Hindlimb muscle (tissue), 1 donor: ENCODE measurements at regions not wholly inside any gene's neighbourhood (a gene's known extent, or its start where the extent isn't known, plus 50 kb on each side); places are given as distances from the start of the nearest gene placed in this dataset.

ENCODE experiments used
- DNase-seq: peaks from one replicate; pipeline ENCODE4 v3.0.0-alpha.2; 2013

GRCh38 chr6:1081551-1082284, 230.2 kb upstream of the FOXQ1 start:
- DNase-seq = peak; percentile 46

- no peak for DNase-seq
Observed at GRCh38 chr6:1080453-1081337, 231.2 kb upstream of the FOXQ1 start.

DNA sequence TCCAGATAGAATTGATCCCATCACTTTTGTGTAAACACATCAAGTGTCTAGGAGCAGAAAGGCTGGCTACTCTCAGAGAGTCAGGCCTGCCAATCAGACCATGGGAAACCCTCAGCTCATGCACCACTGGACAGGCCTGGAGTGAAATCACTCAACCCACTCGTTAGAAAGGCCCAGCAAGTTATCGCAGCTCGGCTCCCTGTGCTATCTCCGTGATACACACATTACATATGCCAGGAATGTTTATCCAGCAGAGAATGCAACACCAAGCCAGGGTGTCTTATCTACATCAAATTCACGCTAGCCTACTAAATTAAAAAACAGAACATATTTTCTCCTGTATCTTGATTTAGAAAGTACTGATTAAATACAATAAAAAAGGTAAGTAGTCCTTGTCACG, 232.4 kb upstream of the FOXQ1 start:
- DNase-seq = no peak

DNA sequence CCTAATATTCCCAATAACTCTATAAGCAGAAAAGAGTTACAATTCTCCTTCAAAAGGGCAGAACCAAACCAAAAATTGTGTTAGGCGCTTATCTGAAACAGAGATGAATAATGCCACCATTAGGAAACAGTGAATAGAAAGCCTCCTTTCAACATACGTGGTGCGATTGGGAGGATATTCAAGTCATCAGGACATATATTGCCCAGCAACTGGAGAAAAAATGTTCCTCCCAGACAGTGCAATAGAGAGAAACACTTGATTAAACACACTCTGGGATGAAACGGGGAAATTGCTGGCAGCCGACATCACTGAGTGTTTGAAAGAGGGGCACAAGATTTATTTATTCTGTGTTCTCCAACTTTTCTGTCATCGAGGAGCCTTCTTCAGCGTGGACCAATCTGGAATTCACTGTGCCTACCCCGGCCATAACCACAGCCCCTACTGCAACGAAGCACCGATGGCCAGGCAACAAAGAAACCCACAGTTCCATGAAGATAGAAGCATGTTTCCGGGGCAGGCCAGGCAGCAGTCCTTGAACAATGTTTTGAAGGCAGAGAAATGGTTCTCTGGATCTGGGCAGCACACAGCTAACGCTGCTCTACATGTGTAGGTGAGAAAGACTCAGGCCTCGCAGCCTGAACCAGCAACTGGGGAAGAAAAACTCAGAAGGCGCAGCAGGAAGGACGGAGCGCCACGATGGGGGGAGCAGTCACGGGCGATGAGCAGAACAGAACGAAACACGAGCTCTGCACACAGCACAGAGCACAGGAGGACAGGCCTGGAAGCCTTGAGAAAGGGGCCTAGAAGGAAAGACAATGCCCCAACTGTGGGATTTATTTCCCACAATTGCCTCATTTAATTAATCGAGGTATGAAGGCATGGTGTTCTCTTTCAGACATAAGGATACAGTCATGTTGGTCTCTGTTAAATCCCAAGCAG, 234.2 kb upstream of the FOXQ1 start:
- DNase-seq = no peak

DNA sequence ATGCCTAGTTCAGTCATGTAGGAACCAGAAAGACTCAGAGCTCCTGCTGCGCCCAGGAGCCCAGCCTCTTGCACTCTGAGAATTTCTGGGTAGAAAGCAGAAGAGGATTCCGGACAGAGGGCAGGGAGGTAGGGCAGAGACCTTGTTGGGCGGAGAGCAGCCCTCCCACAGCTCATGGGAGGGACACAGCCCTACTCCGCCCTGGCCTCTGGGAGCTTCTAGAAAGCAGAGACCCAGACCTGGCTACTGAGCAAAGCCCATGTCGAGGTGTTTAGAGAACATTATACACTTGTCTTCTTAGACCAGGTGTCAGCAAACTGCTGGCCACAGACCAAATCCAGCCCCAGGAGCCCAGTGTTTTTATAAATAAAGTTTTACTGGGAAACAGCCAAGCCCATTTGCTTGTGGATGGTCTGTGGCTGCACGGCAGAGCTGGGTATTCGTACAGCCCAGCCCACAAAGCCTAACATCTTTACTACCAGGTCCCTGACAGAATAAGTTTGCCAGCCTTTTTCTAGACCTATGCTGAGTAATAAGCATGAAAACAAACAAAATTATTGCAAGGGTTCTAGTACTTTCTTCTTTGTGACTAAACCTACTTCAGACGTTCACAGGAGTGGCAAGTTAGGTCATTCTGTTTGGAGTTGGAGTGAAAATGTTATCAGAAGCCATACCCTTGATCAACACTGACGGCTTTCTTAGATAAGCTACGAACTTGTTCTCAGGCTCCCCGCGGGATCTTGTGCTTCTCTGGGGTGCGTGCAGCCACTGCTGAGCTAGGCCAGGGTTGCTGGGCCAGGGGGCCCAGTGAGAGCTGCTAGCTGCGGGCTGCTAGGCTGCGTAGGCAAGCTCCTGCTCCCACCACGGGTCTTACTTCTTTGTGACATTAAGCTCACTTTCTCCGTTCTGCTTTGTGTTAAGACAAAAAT, 235.1 kb upstream of the FOXQ1 start:
- no peak for DNase-seq

- no peak for DNase-seq
Observed at GRCh38 chr6:1075880-1076279, 236.0 kb upstream of the FOXQ1 start.

DNA sequence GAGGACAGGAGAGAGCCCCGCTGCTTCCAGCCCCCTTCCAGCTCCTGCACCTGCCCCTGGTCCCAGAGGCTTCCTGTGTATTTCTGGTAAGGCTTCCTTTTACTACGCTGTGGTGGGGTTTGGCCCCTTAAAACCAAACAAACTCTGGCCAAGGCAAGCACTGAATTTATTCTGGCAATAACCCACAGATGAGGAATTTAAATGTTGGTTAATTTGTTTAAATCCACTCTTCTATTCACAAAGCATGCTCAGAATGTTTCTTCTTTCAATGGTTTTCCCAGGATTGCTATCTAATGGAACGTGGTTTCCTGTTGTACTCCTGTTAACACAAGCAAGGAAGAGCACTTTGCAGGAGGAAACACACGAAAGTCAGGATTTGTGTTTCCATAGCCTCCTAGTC, 236.5 kb upstream of the FOXQ1 start:
- no peak for DNase-seq

DNA sequence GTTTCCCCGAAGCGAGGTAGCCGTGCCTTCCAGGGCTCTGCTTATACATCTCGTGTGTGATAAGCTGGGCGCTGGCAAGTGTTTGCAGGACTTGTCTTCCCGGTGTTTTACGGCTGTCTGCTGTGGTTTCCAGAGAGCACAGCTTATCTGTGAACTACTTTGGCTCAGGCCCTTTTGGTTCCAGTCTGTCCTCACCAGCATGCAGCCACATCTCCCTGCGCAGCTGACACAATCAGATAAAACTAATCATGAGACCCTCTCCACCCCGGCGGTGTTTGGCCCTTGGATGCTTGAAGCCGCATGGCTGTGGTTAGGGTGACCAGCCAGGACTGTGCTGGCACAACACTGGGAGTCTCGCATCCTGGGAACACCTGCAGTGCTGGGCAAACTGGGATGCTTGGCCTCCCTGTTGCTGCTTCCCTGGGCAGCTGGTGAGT, 241.8 kb upstream of the FOXQ1 start:
- no peak for DNase-seq

DNA sequence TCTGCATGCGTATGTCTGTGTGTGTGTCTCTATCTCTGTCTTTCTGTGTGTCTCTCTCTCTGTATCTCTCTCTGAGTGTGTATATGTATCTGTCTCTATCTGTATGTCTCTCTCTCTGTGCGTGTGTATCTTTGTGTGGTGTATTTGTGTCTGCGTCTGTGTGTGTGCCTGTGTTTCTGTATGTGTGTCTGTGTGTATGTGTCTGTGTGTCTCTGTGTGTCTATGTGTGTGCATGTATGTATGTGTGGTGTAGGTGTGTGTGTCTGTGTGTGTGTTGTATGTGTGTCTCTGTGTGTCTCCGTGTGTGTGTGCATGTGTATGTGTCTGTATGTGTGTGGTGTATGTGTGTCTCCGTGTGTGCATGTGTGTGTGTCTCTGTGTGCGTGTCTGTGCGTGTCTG, 243.0 kb upstream of the FOXQ1 start:
- DNase-seq = no peak

DNA sequence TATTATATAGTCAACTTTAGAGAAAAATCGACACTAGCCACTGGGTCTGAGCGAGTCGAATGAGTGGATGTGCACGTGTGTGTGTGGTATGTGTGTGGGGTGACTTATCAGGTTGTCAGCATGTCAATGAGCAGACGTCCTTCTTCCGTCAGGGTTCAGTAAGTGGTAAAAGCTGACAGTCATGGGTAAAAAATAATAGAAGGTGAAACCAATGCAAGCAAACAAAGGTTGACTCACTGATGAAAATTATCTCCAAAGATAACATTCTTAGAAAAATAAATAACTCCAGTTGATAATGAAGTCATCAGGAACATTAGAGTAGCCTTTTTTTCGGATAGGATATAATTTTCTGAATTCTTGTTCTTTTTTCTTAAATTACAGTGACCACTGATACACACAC, 243.8 kb upstream of the FOXQ1 start:
- no peak for DNase-seq

DNA sequence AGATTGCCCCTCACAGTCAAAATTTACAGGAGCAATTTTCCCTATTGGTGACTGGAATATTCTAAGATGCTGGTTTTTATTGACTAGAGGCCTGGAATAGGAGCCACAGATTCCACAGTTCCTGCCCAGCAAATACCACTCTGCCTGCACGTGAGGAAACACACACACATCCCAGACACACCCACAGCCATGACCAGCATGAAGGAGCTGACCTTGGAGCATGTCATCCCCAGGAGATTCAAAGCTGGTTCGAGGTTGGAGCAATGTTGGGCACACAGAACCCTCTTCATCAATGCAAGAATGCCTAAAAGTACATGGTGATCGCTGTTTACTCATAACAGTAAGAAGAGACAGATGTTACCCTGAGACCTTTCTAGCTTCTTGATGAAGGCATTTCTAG, 244.6 kb upstream of the FOXQ1 start:
- no peak for DNase-seq

GRCh38 chr6:1066449-1067090, 245.3 kb upstream of the FOXQ1 start:
- no peak for DNase-seq

- DNase-seq = no peak
Observed at GRCh38 chr6:1065986-1066385, 245.9 kb upstream of the FOXQ1 start.

DNA sequence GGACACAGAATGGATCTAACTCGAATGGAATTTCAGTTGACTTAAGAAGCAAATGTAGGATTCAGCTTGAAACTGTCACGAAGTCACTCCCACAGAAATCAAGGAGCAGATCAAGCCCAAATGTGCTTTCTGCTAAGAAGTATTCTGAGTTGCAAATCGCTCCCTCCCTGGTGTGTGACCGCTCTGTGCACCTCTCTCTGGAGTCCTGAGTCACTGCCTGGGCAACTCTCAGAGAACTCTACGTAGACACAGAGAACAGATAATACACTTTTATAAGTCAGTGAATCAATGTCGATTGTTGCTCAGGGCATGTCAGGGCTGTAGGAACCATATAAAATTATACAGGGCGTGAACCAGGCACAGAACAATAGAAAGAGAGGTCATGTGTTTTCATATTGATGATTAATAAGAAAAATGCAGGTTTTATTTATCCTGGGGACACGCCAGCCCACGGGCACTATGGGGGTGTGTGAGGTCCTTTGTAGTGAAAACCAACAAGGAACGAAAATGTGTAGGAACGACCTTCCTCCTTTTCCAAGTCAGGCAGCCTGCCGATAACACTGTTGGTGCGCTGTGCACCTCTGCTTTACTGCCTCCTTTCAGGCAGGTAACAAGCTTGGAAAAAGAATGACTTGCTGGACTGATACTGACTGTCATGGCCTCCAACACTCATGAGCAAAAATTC, 248.1 kb upstream of the FOXQ1 start:
- DNase-seq = no peak

- no peak for DNase-seq
Observed at GRCh38 chr6:1062786-1063545, 248.9 kb upstream of the FOXQ1 start.

DNA sequence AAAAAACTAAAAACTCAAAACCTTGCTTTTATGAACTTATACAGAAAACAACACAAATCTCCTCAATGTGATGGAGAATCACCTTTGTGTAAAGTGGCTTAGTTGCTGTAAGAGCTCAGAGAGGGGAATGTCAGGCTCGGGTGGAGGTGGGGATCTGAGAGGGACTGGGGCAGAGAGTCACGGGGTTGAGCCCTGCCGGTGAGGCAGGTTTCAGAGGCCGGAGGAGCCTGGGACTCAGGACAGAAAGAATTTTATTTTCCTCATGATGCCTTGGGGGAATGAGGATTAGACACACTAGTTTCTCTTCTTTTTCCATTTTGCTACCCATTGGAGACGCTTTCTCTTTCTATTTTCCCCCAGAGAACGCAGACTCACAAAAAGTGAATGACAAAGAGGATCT, 252.3 kb upstream of the FOXQ1 start:
- no peak for DNase-seq

- no peak for DNase-seq
Observed at GRCh38 chr6:1057490-1058135, 254.3 kb upstream of the FOXQ1 start.

DNA sequence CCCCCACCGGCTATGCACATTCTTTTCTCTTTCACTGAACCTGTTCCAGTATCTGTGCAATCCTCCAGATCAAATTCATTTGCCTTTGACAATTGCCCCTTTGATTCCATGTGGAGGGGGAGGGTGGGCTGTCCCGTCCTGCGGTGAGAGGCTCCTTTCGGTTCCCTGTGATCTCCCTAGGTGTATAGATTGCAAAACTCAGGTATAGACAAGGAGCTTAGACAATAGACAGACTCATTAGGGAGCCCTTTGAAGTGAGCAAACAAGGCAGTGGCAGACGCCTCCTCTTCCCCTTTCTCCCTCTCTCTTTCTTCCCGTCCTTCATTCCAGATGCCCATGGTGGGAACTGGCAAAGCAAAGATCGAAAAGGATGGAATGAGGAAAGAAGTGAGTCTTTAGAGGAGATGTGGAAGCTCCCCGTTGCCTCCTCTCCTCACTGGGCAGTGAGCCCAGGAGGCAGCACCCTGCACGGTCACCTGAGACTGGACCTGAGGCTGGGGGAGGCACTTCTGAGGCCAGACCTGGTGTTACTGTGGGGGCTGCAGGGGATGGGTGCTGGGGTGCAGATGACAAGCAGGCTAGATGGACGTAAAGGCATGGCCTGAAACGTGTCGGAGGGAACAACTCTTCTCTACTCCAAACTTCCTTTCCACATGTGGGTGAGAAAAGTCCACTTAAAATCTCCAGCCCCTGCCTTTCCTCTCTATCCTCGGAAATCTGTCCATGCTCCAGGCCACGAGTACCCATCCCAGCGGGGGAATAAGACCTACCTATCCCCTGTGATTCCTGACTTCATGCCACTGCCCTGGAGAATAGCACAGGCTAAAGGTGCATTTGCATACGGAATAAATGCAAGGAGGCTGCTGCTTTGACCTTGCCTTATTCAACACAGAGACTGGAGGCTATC, 256.6 kb upstream of the FOXQ1 start:
- DNase-seq = no peak
